Neutrophil (primary cell): ENCODE measurements at regions not wholly inside any gene's neighbourhood (a gene's known extent, or its start where the extent isn't known, plus 50 kb on each side); places are given as distances from the start of the nearest gene placed in this dataset.

Experiments used
- H3K27ac ChIP-seq: fragments of 200-600 bp; sonication (generic); 2 replicates; pipeline ENCODE4 v1.5.1; 2016; ENCODE audit warnings: mild to moderate bottlenecking, moderate library complexity
- H3K27me3 ChIP-seq: fragments of 200-600 bp; sonication (generic); 2 replicates; pipeline ENCODE4 v1.6.0; 2016; ENCODE audit warnings: mild to moderate bottlenecking
- H3K36me3 ChIP-seq: fragments of 200-600 bp; sonication (generic); 2 replicates; pipeline ENCODE4 v1.5.1; 2017
- H3K4me1 ChIP-seq, 2 experiments: fragments of 200-600 bp in 1 of 2; sonication (generic) in 1 of 2; 1 replicate in 1 of 2; 2 replicates in 1 of 2; pipeline versions ENCODE4 v1.5.1 to v1.6.1; 2013 to 2016; ENCODE audit warnings: low read depth in 1 of 2, low read length in 1 of 2, mild to moderate bottlenecking in 1 of 2, moderate library complexity in 1 of 2; ENCODE audit not compliant: control insufficient read depth in 1 of 2, insufficient read depth in 1 of 2
- H3K4me3 ChIP-seq, 2 experiments: fragments of 200-600 bp in 1 of 2; sonication (generic) in 1 of 2; 1 replicate in 1 of 2; 2 replicates in 1 of 2; pipeline ENCODE4 v1.5.1; 2013 to 2016; ENCODE audit warnings: low read depth in 1 of 2, low read length in 1 of 2, mild to moderate bottlenecking in 1 of 2, moderate library complexity in 1 of 2
- H3K9me3 ChIP-seq: fragments of 200-600 bp; sonication (generic); 2 replicates; pipeline ENCODE4 v1.5.1; 2016
- TF ChIP-seq, protein P1 (sequence below): fragments of 200-600 bp; sonication (generic); IDR thresholded peaks from 2 replicates; pipeline ENCODE4 v1.5.1; 2016; ENCODE audit warnings: antibody characterized with exemption

DNA sequence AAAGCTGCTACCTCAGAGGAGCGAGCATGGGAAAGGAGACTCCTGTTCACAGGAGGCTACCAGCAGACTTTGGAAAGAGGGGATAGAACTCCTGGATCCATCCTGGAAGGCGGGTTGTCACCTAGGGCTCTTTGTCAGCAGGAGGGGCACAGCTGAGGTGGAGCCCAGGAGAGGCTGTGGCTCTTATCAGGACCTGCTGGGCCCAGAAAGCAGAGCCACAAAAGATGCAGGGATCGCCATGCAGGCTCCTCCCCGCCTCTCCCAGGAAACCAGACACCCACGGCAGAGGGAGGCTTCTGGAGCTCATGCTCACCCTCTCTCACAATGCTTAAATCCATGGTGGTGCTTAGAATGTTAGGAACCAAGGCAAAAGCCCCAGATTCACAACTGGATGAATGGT, 994.2 kb downstream of the UQCRFS1 start:
- H3K9me3 ChIP-seq = no peaks in the 10 kb centered on the region
- TF ChIP-seq, protein P1, sequence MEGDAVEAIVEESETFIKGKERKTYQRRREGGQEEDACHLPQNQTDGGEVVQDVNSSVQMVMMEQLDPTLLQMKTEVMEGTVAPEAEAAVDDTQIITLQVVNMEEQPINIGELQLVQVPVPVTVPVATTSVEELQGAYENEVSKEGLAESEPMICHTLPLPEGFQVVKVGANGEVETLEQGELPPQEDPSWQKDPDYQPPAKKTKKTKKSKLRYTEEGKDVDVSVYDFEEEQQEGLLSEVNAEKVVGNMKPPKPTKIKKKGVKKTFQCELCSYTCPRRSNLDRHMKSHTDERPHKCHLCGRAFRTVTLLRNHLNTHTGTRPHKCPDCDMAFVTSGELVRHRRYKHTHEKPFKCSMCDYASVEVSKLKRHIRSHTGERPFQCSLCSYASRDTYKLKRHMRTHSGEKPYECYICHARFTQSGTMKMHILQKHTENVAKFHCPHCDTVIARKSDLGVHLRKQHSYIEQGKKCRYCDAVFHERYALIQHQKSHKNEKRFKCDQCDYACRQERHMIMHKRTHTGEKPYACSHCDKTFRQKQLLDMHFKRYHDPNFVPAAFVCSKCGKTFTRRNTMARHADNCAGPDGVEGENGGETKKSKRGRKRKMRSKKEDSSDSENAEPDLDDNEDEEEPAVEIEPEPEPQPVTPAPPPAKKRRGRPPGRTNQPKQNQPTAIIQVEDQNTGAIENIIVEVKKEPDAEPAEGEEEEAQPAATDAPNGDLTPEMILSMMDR = no peak

DNA sequence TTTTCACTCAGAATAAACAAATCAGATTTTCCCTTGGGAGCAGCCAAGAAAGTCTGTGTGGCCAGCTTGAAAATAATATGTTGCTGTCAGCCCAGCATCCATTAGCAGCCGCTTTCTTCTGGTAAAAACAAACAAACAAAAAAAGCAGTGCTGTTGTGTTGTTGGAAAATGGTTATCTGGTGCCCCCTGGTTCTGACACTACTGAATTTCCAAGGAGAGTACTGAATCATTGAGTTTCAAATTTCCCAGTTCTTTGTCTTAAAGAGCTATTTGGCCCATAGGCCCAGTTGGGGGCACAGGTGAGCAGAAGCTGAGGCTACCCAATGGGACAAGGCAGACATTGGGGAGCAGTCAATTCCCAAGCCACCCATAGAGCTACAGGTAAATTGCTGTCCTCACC, 995.9 kb downstream of the UQCRFS1 start:
- Histone ChIP-seq H3K4me3 (no peak overlapping the region), H3K36me3 (no peaks in the 10 kb centered on the region), H3K9me3 (no peaks in the 10 kb centered on the region), H3K4me1 (no peaks in the 10 kb centered on the region), H3K27me3 (no peaks in the 10 kb centered on the region), H3K27ac (no peak overlapping the region)
- TF ChIP-seq, protein P1 = no peak

More for the DNA sequence above, 994.2 kb downstream of the UQCRFS1 start:
- Histone ChIP-seq H3K36me3 (no peaks in the 10 kb centered on the region), H3K27me3 (no peaks in the 10 kb centered on the region), H3K4me3 (no peak overlapping the region), H3K4me1 (no peaks in the 10 kb centered on the region), H3K27ac (no peak overlapping the region)

DNA sequence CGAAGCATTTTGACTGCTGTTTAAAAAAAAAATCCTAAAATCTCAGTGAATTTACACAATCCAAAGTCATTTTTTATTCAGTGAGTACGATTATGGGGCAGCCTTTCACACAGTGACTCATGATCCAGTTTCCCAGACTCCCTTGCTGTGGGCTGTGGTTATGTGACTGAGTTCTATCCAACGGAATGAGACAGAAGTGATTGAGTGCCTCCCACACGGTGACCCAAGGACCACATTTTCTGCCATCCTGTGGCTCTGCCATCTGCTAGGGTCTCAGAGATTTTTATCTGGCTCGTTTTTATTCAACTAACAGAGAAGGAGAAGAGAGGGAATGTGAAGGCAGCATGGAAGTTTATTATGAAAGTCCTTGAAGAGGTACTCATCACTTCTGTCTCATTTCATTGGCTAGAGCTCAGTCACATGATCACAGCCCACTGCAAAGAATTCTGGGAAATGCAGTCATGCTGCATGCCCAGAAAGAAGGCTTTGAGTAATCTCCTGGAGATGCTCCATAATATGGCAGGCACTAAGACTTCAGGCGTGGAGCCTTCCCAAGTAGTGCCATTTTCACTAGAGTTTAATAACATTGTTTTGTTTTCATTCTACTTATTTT, 999.4 kb downstream of the UQCRFS1 start:
- H3K9me3 ChIP-seq = no peaks in the 10 kb centered on the region
- H3K4me1 ChIP-seq = no peaks in the 10 kb centered on the region
- TF ChIP-seq, protein P1 = no peak
- no peaks in the 10 kb centered on the region for H3K36me3 ChIP-seq
- no peak overlapping the region for H3K4me3 ChIP-seq
- no peaks in the 10 kb centered on the region for H3K27me3 ChIP-seq
- no peak overlapping the region for H3K27ac ChIP-seq

DNA sequence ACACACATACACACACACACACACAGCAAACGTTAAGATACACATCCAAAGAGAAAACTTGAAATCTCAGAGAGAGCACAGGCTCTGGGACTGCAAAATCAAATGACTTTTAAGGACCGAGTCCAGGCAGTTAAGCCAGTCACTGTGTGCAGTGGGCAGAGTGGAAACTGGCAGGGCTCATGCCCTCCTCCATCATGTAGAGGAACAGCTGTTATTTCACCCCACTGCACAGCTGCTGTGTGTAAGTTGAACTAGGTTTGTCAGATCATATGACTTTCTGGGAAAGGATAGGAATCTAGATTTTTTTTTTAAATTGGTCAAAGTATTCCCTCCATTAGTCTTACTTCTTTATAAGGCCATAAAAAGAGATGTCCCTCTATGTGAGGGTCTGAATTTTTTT, 1002.1 kb downstream of the UQCRFS1 start:
- Histone ChIP-seq H3K36me3 (no peaks in the 10 kb centered on the region), H3K4me1 (no peaks in the 10 kb centered on the region), H3K9me3 (no peaks in the 10 kb centered on the region), H3K27ac (no peak overlapping the region), H3K27me3 (no peaks in the 10 kb centered on the region), H3K4me3 (no peak overlapping the region)
- TF ChIP-seq, protein P1 = no peak

DNA sequence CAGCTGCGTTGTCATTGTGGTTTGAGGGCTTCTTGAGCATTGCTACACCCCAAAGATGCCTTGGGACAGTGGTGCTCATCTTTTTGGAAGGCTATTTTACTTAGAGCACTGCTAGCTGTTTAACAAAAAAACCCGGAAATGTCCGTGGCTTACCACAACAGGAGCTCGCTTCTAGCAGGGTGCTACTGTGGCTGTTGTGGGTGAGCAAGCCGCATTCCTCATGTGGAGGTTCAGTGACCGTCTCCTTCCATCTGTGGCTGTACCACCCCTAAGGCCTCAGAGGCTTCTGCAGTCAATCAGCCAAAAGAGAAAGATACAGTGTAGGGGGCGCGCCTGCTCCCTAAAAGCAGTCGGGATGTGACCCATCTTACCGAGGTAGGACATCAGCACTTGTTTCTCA, 1004.2 kb downstream of the UQCRFS1 start:
- no peaks in the 10 kb centered on the region for H3K9me3 ChIP-seq

More for the DNA sequence above, 1004.2 kb downstream of the UQCRFS1 start:
- H3K36me3 ChIP-seq = no peaks in the 10 kb centered on the region
- no peaks in the 10 kb centered on the region for H3K4me1 ChIP-seq
- no peak overlapping the region for H3K27ac ChIP-seq
- TF ChIP-seq, protein P1 = no peak
- H3K4me3 ChIP-seq = no peak overlapping the region
- H3K27me3 ChIP-seq = no peaks in the 10 kb centered on the region
